ENCODE measurements at regions not wholly inside any gene's neighbourhood (a gene's known extent, or its start where the extent isn't known, plus 50 kb on each side); places are given as distances from the start of the nearest gene placed in this dataset.
"Not testable (repeated sequence)": the region's sequence is repeated elsewhere in the genome, so short reads cannot be mapped to it uniquely, and the experiment has no call there.

GRCh38 chr19:29873801-29874575, 62.2 kb downstream of the CCNE1 start:
- in situ Hi-C loops (cut with HindIII; ENCODE audit: low pct_unique_long_range_greater_than_20kb, low sequenced_read_pairs): no loop called here
- DNase-seq (ENCODE audit: low read depth): no peak

- no peak for DNase-seq (ENCODE audit: low read depth)
- in situ Hi-C loops (cut with HindIII; ENCODE audit: low pct_unique_long_range_greater_than_20kb, low sequenced_read_pairs): no loop called here
These were observed 64.1 kb downstream of the CCNE1 start for GRCh38 chr19:29875931-29876330.

- DNase-seq (ENCODE audit: low read depth): no peak
- in situ Hi-C loops (cut with HindIII; ENCODE audit: low pct_unique_long_range_greater_than_20kb, low sequenced_read_pairs): no loop called here
These were observed 64.6 kb downstream of the CCNE1 start for GRCh38 chr19:29876414-29876813.

GRCh38 chr19:29876908-29877307, 65.1 kb downstream of the CCNE1 start:
- DNase-seq (ENCODE audit: low read depth); in situ Hi-C loops (cut with HindIII; ENCODE audit: low pct_unique_long_range_greater_than_20kb, low sequenced_read_pairs): not testable (repeated sequence)

- peak; percentile 98 for DNase-seq (ENCODE audit: low read depth)
- in situ Hi-C loops (cut with HindIII; ENCODE audit: low pct_unique_long_range_greater_than_20kb, low sequenced_read_pairs): no loop called here
These were observed 62.9 kb upstream of the URI1 start for GRCh38 chr19:29878973-29879654.

- in situ Hi-C loops (cut with HindIII; ENCODE audit: low pct_unique_long_range_greater_than_20kb, low sequenced_read_pairs): no loop called here
- no peak for DNase-seq (ENCODE audit: low read depth)
These were observed 62.4 kb upstream of the URI1 start for GRCh38 chr19:29879655-29879974.

- in situ Hi-C loops (cut with HindIII; ENCODE audit: low pct_unique_long_range_greater_than_20kb, low sequenced_read_pairs): no loop called here
- no peak for DNase-seq (ENCODE audit: low read depth)
These were observed 61.4 kb upstream of the URI1 start for GRCh38 chr19:29880498-29881081.

GRCh38 chr19:29881386-29881785, 60.7 kb upstream of the URI1 start:
- DNase-seq (ENCODE audit: low read depth): no peak
- in situ Hi-C loops (cut with HindIII; ENCODE audit: low pct_unique_long_range_greater_than_20kb, low sequenced_read_pairs): no loop called here

GRCh38 chr19:29882719-29883105, 59.3 kb upstream of the URI1 start:
- DNase-seq (ENCODE audit: low read depth): no peak
- in situ Hi-C loops (cut with HindIII; ENCODE audit: low pct_unique_long_range_greater_than_20kb, low sequenced_read_pairs): no loop called here

GRCh38 chr19:29884044-29884443, 58.0 kb upstream of the URI1 start:
- in situ Hi-C loops (cut with HindIII; ENCODE audit: low pct_unique_long_range_greater_than_20kb, low sequenced_read_pairs): no loop called here

GRCh38 chr19:29884466-29884865, 57.6 kb upstream of the URI1 start:
- in situ Hi-C loops (cut with HindIII; ENCODE audit: low pct_unique_long_range_greater_than_20kb, low sequenced_read_pairs): no loop called here
- no peak for DNase-seq (ENCODE audit: low read depth)

More at GRCh38 chr19:29884044-29884443, 58.0 kb upstream of the URI1 start:
- no peak for DNase-seq (ENCODE audit: low read depth)

GRCh38 chr19:29886106-29886505, 55.9 kb upstream of the URI1 start:
- DNase-seq (ENCODE audit: low read depth); in situ Hi-C loops (cut with HindIII; ENCODE audit: low pct_unique_long_range_greater_than_20kb, low sequenced_read_pairs): not testable (repeated sequence)

GRCh38 chr19:29886586-29886985, 55.5 kb upstream of the URI1 start:
- in situ Hi-C loops (cut with HindIII; ENCODE audit: low pct_unique_long_range_greater_than_20kb, low sequenced_read_pairs): no loop called here
- DNase-seq (ENCODE audit: low read depth): no peak

GRCh38 chr19:29887442-29887855, 54.6 kb upstream of the URI1 start:
- in situ Hi-C loops (cut with HindIII; ENCODE audit: low pct_unique_long_range_greater_than_20kb, low sequenced_read_pairs): no loop called here
- no peak for DNase-seq (ENCODE audit: low read depth)

GRCh38 chr19:29888047-29888446, 54.0 kb upstream of the URI1 start:
- DNase-seq (ENCODE audit: low read depth); in situ Hi-C loops (cut with HindIII; ENCODE audit: low pct_unique_long_range_greater_than_20kb, low sequenced_read_pairs): not testable (repeated sequence)

GRCh38 chr19:29889702-29890101, 52.3 kb upstream of the URI1 start:
- in situ Hi-C loops (cut with HindIII; ENCODE audit: low pct_unique_long_range_greater_than_20kb, low sequenced_read_pairs): no loop called here
- DNase-seq (ENCODE audit: low read depth): no peak

- in situ Hi-C loops (cut with HindIII; ENCODE audit: low pct_unique_long_range_greater_than_20kb, low sequenced_read_pairs): no loop called here
- no peak for DNase-seq (ENCODE audit: low read depth)
These were observed 51.6 kb upstream of the URI1 start for GRCh38 chr19:29890392-29890791.
